Tibial artery (tissue), 4 donors: ENCODE measurements at regions not wholly inside any gene's neighbourhood (a gene's known extent, or its start where the extent isn't known, plus 50 kb on each side); places are given as distances from the start of the nearest gene placed in this dataset.

ENCODE experiments used
- DNase-seq, 2 donors: peaks; one replicate each; pipeline ENCODE4 v3.0.0-alpha.2; 2019
- H3K27ac ChIP-seq, 2 donors: fragments of 200-600 bp; sonication (generic) in 1 of 2; 1 replicate in 1 of 2; 2 replicates in 1 of 2; pipeline ENCODE4 v1.5.1; 2018 to 2019; ENCODE audit warnings: mild to moderate bottlenecking in 1 of 2
- H3K27me3 ChIP-seq, 2 donors: fragments of 200-600 bp; sonication (generic) in 1 of 2; one replicate each; pipeline versions ENCODE4 v1.5.1 to v1.6.0; 2016 to 2019
- H3K36me3 ChIP-seq, 3 donors: fragments of 200-600 bp; sonication (generic) in 2 of 3; one replicate each; pipeline ENCODE4 v1.5.1; 2016 to 2019; ENCODE audit warnings: mild to moderate bottlenecking in 2 of 3
- H3K4me1 ChIP-seq, 4 donors: fragments of 200-600 bp; sonication (generic) in 2 of 4; 1 replicate in 3 of 4; 2 replicates in 1 of 4; pipeline ENCODE4 v1.5.1; 2016 to 2019
- H3K4me3 ChIP-seq, 2 donors: fragments of 200-600 bp; sonication (generic) in 1 of 2; 1 replicate in 1 of 2; 2 replicates in 1 of 2; pipeline ENCODE4 v1.5.1; 2018 to 2019; ENCODE audit warnings: mild to moderate bottlenecking in 2 of 2
- H3K9me3 ChIP-seq, 3 donors: fragments of 200-600 bp; sonication (generic) in 1 of 3; one replicate each; pipeline ENCODE4 v1.5.1; 2016 to 2019
- intact Hi-C: fragments of 100-400 bp; cut with DNase I; formaldehyde crosslinking; loops from one replicate; pipeline ENCODE4 v1.15.0; 2023; ENCODE audit warnings: low total_unique reads
- TF ChIP-seq, protein P1 (sequence below), 2 experiments: fragments of 200-600 bp in 1 of 2; fragments of 450-650 bp in 1 of 2; IDR thresholded peaks; one replicate each; pipeline ENCODE4 v1.5.1; 2017 to 2019; ENCODE audit warnings: antibody characterized with exemption in 2 of 2, mild to moderate bottlenecking in 1 of 2, moderate library complexity in 1 of 2

- no peak overlapping the region for H3K4me3 ChIP-seq
- intact Hi-C loops: no loop called here
- H3K36me3 ChIP-seq: no peaks in the 10 kb centered on the region
- H3K27me3 ChIP-seq: no peaks in the 10 kb centered on the region
- no peak for DNase-seq
- TF ChIP-seq, protein P1, sequence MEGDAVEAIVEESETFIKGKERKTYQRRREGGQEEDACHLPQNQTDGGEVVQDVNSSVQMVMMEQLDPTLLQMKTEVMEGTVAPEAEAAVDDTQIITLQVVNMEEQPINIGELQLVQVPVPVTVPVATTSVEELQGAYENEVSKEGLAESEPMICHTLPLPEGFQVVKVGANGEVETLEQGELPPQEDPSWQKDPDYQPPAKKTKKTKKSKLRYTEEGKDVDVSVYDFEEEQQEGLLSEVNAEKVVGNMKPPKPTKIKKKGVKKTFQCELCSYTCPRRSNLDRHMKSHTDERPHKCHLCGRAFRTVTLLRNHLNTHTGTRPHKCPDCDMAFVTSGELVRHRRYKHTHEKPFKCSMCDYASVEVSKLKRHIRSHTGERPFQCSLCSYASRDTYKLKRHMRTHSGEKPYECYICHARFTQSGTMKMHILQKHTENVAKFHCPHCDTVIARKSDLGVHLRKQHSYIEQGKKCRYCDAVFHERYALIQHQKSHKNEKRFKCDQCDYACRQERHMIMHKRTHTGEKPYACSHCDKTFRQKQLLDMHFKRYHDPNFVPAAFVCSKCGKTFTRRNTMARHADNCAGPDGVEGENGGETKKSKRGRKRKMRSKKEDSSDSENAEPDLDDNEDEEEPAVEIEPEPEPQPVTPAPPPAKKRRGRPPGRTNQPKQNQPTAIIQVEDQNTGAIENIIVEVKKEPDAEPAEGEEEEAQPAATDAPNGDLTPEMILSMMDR (IDR thresholded peaks at IDR 0.05): no peak
- H3K4me1 ChIP-seq: no peaks in the 10 kb centered on the region
- no peaks in the 10 kb centered on the region for H3K9me3 ChIP-seq
- no peak overlapping the region for H3K27ac ChIP-seq
Observed at GRCh38 chr14:65872536-65872935, 460.0 kb downstream of the FUT8 start.

GRCh38 chr14:65877166-65877565, 464.6 kb downstream of the FUT8 start:
- H3K36me3 ChIP-seq: no peaks in the 10 kb centered on the region
- H3K27me3 ChIP-seq: no peaks in the 10 kb centered on the region
- no peaks in the 10 kb centered on the region for H3K4me1 ChIP-seq
- H3K9me3 ChIP-seq: no peaks in the 10 kb centered on the region
- no peak overlapping the region for H3K27ac ChIP-seq
- intact Hi-C loops: no loop called here
- no peak for DNase-seq
- no peak overlapping the region for H3K4me3 ChIP-seq
- TF ChIP-seq, protein P1 (IDR thresholded peaks at IDR 0.05): no peak

DNA sequence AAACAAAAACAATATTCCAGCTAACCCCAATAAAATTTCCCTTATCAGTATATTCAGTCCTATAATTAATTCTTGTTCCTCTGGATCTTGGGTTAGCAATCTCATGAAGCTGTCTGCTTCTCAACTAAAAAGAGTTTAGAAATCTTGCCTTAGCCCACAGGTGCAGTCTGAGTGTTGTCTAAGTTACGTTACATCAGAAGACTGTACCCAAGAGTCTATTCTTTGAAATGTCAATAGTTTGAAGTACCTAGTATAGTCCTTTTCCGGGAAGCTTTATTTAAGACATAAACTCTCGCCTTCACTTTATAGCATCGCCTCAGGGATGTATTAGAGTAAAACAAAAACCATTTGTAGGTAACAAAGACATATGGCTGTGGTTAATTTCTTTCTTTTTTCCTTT, 465.1 kb downstream of the FUT8 start:
- Histone ChIP-seq H3K36me3 (no peaks in the 10 kb centered on the region), H3K4me1 (no peaks in the 10 kb centered on the region), H3K27me3 (no peaks in the 10 kb centered on the region), H3K9me3 (no peaks in the 10 kb centered on the region), H3K27ac (no peak overlapping the region), H3K4me3 (no peak overlapping the region)
- intact Hi-C loops: no loop called here
- TF ChIP-seq, protein P1 (IDR thresholded peaks at IDR 0.05): no peak
- DNase-seq: no peak

DNA sequence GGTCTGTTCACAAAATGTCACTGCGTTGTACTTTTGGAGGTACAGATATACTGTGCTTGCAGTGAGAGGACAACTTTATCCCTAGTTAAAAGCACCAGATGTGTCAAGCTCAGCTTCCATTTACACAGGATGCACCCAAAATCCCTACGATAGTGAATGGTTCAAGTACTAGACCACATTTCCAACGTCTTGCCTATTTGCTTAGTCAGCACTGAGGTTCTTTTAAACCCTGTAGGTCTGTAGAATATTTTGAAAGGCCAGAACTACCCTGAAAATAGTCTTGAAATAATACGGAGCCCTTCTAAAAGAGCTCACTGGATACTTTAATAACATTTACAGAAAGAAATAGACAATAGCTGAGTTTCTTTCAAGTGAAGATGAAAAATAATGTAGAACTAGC, 466.1 kb downstream of the FUT8 start:
- Histone ChIP-seq H3K4me3 (no peak overlapping the region), H3K4me1 (no peaks in the 10 kb centered on the region), H3K36me3 (no peaks in the 10 kb centered on the region), H3K9me3 (no peaks in the 10 kb centered on the region), H3K27ac (no peak overlapping the region), H3K27me3 (no peaks in the 10 kb centered on the region)
- intact Hi-C loops: no loop called here
- DNase-seq: no peak
- TF ChIP-seq, protein P1 (IDR thresholded peaks at IDR 0.05): no peak

- intact Hi-C loops: no loop called here
- TF ChIP-seq, protein P1 (IDR thresholded peaks at IDR 0.05): no peak
Observed at GRCh38 chr14:65879248-65880009, 466.9 kb downstream of the FUT8 start.

More at GRCh38 chr14:65879248-65880009, 466.9 kb downstream of the FUT8 start:
- Histone ChIP-seq H3K27ac (no peak overlapping the region), H3K4me3 (no peak overlapping the region), H3K9me3 (no peaks in the 10 kb centered on the region), H3K4me1 (no peaks in the 10 kb centered on the region), H3K36me3 (no peaks in the 10 kb centered on the region), H3K27me3 (no peaks in the 10 kb centered on the region)
- no peak for DNase-seq
